ENCODE measurements at regions not wholly inside any gene's neighbourhood (a gene's known extent, or its start where the extent isn't known, plus 50 kb on each side); places are given as distances from the start of the nearest gene placed in this dataset.
A peak's percentile ranks its signal among the peaks of the same experiment; 100 is the strongest.

DNA sequence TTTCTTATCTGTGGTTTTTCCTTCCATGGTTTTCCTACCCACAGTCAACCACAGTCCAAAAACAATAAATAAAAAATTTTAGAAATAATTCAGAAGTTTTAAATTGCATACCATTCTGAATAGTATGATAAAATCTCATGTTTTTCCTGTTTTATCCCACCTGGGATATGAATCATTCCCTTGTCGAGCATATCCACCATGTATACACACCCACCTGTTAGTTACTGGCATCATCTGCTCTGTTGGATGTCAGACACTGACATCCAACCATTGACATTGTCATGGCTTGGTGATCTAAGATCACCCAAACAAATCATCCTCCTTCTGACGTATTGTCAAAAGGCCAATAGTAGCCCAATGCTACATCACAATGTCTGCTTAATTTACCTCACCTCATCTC is 749.8 kb downstream of the TNS3 start:
- H3K4me1 ChIP-seq (ENCODE audit: insufficient read depth, low read length), result no peaks in the 10 kb centered on the region
- H3K79me2 ChIP-seq (ENCODE audit: insufficient read depth, low read length), result no peaks in the 10 kb centered on the region
- TF ChIP-seq, protein P1, sequence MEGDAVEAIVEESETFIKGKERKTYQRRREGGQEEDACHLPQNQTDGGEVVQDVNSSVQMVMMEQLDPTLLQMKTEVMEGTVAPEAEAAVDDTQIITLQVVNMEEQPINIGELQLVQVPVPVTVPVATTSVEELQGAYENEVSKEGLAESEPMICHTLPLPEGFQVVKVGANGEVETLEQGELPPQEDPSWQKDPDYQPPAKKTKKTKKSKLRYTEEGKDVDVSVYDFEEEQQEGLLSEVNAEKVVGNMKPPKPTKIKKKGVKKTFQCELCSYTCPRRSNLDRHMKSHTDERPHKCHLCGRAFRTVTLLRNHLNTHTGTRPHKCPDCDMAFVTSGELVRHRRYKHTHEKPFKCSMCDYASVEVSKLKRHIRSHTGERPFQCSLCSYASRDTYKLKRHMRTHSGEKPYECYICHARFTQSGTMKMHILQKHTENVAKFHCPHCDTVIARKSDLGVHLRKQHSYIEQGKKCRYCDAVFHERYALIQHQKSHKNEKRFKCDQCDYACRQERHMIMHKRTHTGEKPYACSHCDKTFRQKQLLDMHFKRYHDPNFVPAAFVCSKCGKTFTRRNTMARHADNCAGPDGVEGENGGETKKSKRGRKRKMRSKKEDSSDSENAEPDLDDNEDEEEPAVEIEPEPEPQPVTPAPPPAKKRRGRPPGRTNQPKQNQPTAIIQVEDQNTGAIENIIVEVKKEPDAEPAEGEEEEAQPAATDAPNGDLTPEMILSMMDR (IDR thresholded peaks at IDR 0.05; ENCODE audit: insufficient read depth, low read depth, low read length), result no peak
- no peak for TF ChIP-seq EZH2 (IDR thresholded peaks at IDR 0.05; ENCODE audit: insufficient read depth, low read length)
- Mint-ChIP-seq H3K36me3 (ENCODE audit: low read depth, unreplicated experiment) (no peaks in the 10 kb centered on the region), H3K27me3 (ENCODE audit: low read depth, unreplicated experiment) (peaks cover 1% of the 10 kb centered on the region), H3K9me3 (ENCODE audit: unreplicated experiment) (no peaks in the 10 kb centered on the region), H3K4me3 (ENCODE audit: unreplicated experiment) (no peak overlapping the region), H3K27ac (ENCODE audit: unreplicated experiment) (no peak overlapping the region), H3K4me1 (ENCODE audit: low read depth, unreplicated experiment) (peaks cover 5% of the 10 kb centered on the region)
- H3K9ac ChIP-seq (ENCODE audit: low read length), result no peak overlapping the region
- H3K9me3 ChIP-seq (ENCODE audit: insufficient read depth, low read depth, low read length), result no peaks in the 10 kb centered on the region
- FAIRE-seq (no peak), DNase-seq (ENCODE audit: low read depth) (peak; percentile 54)
- H3K4me2 ChIP-seq (ENCODE audit: low read length), result no peak overlapping the region
- no peaks in the 10 kb centered on the region for H3K36me3 ChIP-seq (ENCODE audit: insufficient read depth, low read length)
- no peak overlapping the region for H2AFZ ChIP-seq (ENCODE audit: low read depth, low read length)
- no peak overlapping the region for H3K4me3 ChIP-seq (ENCODE audit: insufficient read depth, low read depth, low read length)
- H4K20me1 ChIP-seq (ENCODE audit: insufficient read depth, low read length), result no peaks in the 10 kb centered on the region
- H3K27ac ChIP-seq (ENCODE audit: low read depth, low read length), result no peak overlapping the region
- no peaks in the 10 kb centered on the region for H3K27me3 ChIP-seq (ENCODE audit: insufficient read depth, low read length)

DNA sequence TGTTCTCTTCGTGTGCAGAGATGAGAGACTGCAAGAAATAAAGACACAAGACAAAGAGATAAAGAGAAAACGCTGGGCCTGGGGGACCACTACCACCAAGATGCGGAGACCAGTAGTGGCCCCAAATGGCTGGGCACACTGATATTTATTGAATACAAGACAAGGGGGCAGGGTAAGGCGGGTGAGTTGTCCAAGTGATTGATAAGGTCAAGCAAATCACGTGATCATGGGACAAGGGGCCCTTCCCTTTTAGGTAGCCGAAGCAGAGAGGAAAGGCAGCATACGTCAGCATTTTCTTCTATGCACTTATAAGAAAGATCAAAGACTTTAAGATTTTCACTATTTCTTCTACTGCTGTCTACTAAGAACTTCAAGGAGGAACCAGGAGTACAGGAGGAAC is 762.1 kb downstream of the TNS3 start:
- TF ChIP-seq, protein P1 (IDR thresholded peaks at IDR 0.05; ENCODE audit: insufficient read depth, low read depth, low read length), result no peak
- TF ChIP-seq EZH2 (IDR thresholded peaks at IDR 0.05; ENCODE audit: insufficient read depth, low read length), result no peak
- Mint-ChIP-seq H3K9me3 (ENCODE audit: unreplicated experiment) (no peaks in the 10 kb centered on the region), H3K36me3 (ENCODE audit: low read depth, unreplicated experiment) (no peaks in the 10 kb centered on the region), H3K4me1 (ENCODE audit: low read depth, unreplicated experiment) (peaks cover 1% of the 10 kb centered on the region), H3K27ac (ENCODE audit: unreplicated experiment) (no peak overlapping the region), H3K27me3 (ENCODE audit: low read depth, unreplicated experiment) (no peaks in the 10 kb centered on the region), H3K4me3 (ENCODE audit: unreplicated experiment) (no peak overlapping the region)
- Histone ChIP-seq H3K9me3 (ENCODE audit: insufficient read depth, low read depth, low read length) (no peaks in the 10 kb centered on the region), H3K4me2 (ENCODE audit: low read length) (no peak overlapping the region), H4K20me1 (ENCODE audit: insufficient read depth, low read length) (no peaks in the 10 kb centered on the region), H3K4me3 (ENCODE audit: insufficient read depth, low read depth, low read length) (no peak overlapping the region), H3K4me1 (ENCODE audit: insufficient read depth, low read length) (no peaks in the 10 kb centered on the region), H3K27me3 (ENCODE audit: insufficient read depth, low read length) (no peaks in the 10 kb centered on the region), H3K9ac (ENCODE audit: low read length) (no peak overlapping the region), H3K27ac (ENCODE audit: low read depth, low read length) (no peak overlapping the region), H2AFZ (ENCODE audit: low read depth, low read length) (no peak overlapping the region), H3K36me3 (ENCODE audit: insufficient read depth, low read length) (no peaks in the 10 kb centered on the region), H3K79me2 (ENCODE audit: insufficient read depth, low read length) (no peaks in the 10 kb centered on the region)
- FAIRE-seq (no peak), DNase-seq (ENCODE audit: low read depth) (no peak)

DNA sequence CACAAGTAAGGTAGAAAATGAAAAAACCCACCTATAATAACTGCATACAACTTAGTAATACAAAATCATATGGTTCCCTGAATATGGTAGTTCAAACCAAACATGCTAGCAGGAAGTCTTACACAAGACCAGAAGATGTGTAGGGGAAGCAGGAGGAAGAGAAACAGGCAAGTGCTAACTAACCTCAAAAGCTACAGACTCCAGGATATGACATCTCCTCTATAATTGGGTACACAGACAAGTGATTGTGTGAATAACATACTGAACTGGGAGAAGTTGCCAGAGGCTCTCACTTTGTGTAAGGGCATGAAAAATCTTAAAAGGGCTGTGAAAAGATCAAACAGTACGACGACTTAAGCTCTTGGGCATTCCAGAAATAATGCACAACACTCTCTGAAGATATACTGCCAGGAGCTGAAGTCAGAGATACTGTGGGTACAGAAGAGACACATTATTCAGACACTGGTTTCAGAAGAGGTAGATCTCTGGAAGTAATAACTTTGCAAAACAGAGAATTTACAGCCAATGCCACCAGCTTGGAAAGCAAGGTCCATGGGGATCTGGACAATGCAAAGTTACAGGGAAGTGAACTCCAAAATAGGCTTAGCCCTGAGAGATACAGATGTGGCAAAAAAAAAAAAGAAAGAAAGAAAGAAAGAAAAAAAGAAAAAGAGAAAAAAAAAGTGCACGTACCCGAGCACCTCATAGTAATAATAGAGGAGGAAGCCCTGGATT is 767.2 kb downstream of the TNS3 start:
- H3K4me3 ChIP-seq (ENCODE audit: insufficient read depth, low read depth, low read length), result no peak overlapping the region
- no peak for TF ChIP-seq EZH2 (IDR thresholded peaks at IDR 0.05; ENCODE audit: insufficient read depth, low read length)
- TF ChIP-seq, protein P1 (IDR thresholded peaks at IDR 0.05; ENCODE audit: insufficient read depth, low read depth, low read length), result no peak
- no peak overlapping the region for H2AFZ ChIP-seq (ENCODE audit: low read depth, low read length)
- H3K4me1 ChIP-seq (ENCODE audit: insufficient read depth, low read length), result peaks cover 15% of the 10 kb centered on the region
- H3K27ac ChIP-seq (ENCODE audit: low read depth, low read length), result no peak overlapping the region
- H3K9me3 ChIP-seq (ENCODE audit: insufficient read depth, low read depth, low read length), result no peaks in the 10 kb centered on the region
- Mint-ChIP-seq H3K4me3 (ENCODE audit: unreplicated experiment) (no peak overlapping the region), H3K4me1 (ENCODE audit: low read depth, unreplicated experiment) (peaks cover 31% of the 10 kb centered on the region), H3K36me3 (ENCODE audit: low read depth, unreplicated experiment) (peaks cover 3% of the 10 kb centered on the region), H3K27ac (ENCODE audit: unreplicated experiment) (peak overlapping the region; percentile 77), H3K9me3 (ENCODE audit: unreplicated experiment) (no peaks in the 10 kb centered on the region), H3K27me3 (ENCODE audit: low read depth, unreplicated experiment) (no peaks in the 10 kb centered on the region)
- no peaks in the 10 kb centered on the region for H4K20me1 ChIP-seq (ENCODE audit: insufficient read depth, low read length)
- FAIRE-seq, result peak; percentile 17
- no peak overlapping the region for H3K9ac ChIP-seq (ENCODE audit: low read length)
- H3K4me2 ChIP-seq (ENCODE audit: low read length), result no peak overlapping the region
- H3K27me3 ChIP-seq (ENCODE audit: insufficient read depth, low read length), result no peaks in the 10 kb centered on the region
- no peaks in the 10 kb centered on the region for H3K79me2 ChIP-seq (ENCODE audit: insufficient read depth, low read length)
- DNase-seq (ENCODE audit: low read depth), result no peak
- no peaks in the 10 kb centered on the region for H3K36me3 ChIP-seq (ENCODE audit: insufficient read depth, low read length)
